Right lobe of liver (tissue), 6 donors: ENCODE measurements at regions not wholly inside any gene's neighbourhood (a gene's known extent, or its start where the extent isn't known, plus 50 kb on each side); places are given as distances from the start of the nearest gene placed in this dataset.

Experiments
- ATAC-seq, 4 donors: fragments of 200-7000 bp; cut with Tn5 transposase; one replicate each; pipeline ENCODE4 v1.9.1; 2020; ENCODE audit warnings: mild to moderate bottlenecking in 4 of 4, moderate library complexity in 4 of 4
- DNase-seq, 3 donors: peaks; one replicate each; pipeline ENCODE4 v3.0.0-alpha.2; 2020
- H3K27ac ChIP-seq, 3 donors: fragments of 200-600 bp; one replicate each; pipeline ENCODE4 v1.8.0; 2022
- H3K27me3 ChIP-seq, 2 donors: fragments of 200-600 bp; one replicate each; pipeline ENCODE4 v1.8.0; 2022
- H3K36me3 ChIP-seq, 4 donors: fragments of 200-600 bp; sonication (generic) in 1 of 4; one replicate each; pipeline versions ENCODE4 v1.5.1 to v1.8.0; 2017 to 2022; ENCODE audit warnings: control low read depth in 1 of 4
- H3K4me1 ChIP-seq, 4 donors: fragments of 200-600 bp; sonication (generic) in 1 of 4; one replicate each; pipeline versions ENCODE4 v1.5.1 to v1.8.0; 2017 to 2022; ENCODE audit warnings: control low read depth in 1 of 4
- H3K4me3 ChIP-seq, 3 donors: fragments of 200-600 bp; one replicate each; pipeline ENCODE4 v1.8.0; 2022
- H3K9me3 ChIP-seq, 4 donors: fragments of 200-600 bp; sonication (generic) in 1 of 4; one replicate each; pipeline versions ENCODE4 v1.5.1 to v1.8.0; 2017 to 2022; ENCODE audit warnings: control low read depth in 1 of 4
- POLR2A ChIP-seq: fragments of 450-650 bp; IDR thresholded peaks from one replicate; pipeline ENCODE4 v1.6.1; 2017; ENCODE audit warnings: antibody characterized with exemption, mild to moderate bottlenecking
- WGBS: methylation state at CpG from one replicate; pipeline ENCODE4 v1.1.6; 2018; ENCODE audit warnings: low coverage, low lambda C conversion rate; ENCODE audit not compliant: insufficient coverage; ENCODE audit errors: missing lambda C conversion rate; 5-methylcytosine and 5-hydroxymethylcytosine counted together
- intact Hi-C, 2 donors: fragments of 100-400 bp; cut with DNase I; formaldehyde crosslinking; loops; one replicate each; pipeline versions ENCODE4 v1.11.2 to v1.14.1; 2022
- TF ChIP-seq, protein P1 (sequence below), 4 donors: fragments of 200-600 bp in 3 of 4; fragments of 450-650 bp in 1 of 4; IDR thresholded peaks; one replicate each; pipeline versions ENCODE4 v1.5.1 to v1.8.0; 2016 to 2022; ENCODE audit warnings: antibody characterized with exemption in 4 of 4, mild to moderate bottlenecking in 2 of 4
- donor health status: DM: no; HTN: yes; CAD: no.
- donor health status: DM: no; HTN: no; CAD: no.
- donor health status: DM: no; HTN: no; CAD: no.
- donor health status: DM: no; HTN: yes; CAD: no.
- donor health status: DM: no; HTN: yes; CAD: no.

DNA sequence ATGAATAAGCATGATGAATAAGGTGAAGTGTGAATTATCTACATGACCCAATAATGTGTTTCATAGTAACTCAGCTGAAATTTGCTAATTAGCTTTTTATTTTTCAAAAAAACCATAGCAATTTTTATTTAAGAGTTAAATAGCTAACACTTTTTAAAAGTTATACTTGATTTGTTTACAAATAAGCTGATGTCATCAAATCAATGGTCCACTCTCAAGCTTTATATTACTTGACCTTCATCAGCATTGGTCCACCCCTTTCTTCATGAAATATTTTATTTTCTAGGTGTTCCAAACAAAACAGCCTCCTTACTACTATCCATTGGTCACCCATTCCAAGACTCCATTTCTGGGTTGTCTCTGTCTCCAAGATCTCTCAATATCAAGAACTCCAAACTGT is 649.0 kb upstream of the TENM3 start:
- TF ChIP-seq, protein P1, sequence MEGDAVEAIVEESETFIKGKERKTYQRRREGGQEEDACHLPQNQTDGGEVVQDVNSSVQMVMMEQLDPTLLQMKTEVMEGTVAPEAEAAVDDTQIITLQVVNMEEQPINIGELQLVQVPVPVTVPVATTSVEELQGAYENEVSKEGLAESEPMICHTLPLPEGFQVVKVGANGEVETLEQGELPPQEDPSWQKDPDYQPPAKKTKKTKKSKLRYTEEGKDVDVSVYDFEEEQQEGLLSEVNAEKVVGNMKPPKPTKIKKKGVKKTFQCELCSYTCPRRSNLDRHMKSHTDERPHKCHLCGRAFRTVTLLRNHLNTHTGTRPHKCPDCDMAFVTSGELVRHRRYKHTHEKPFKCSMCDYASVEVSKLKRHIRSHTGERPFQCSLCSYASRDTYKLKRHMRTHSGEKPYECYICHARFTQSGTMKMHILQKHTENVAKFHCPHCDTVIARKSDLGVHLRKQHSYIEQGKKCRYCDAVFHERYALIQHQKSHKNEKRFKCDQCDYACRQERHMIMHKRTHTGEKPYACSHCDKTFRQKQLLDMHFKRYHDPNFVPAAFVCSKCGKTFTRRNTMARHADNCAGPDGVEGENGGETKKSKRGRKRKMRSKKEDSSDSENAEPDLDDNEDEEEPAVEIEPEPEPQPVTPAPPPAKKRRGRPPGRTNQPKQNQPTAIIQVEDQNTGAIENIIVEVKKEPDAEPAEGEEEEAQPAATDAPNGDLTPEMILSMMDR (IDR thresholded peaks at IDR 0.05), result no peak
- TF ChIP-seq POLR2A, result no peak
- H3K27ac ChIP-seq, result no peak overlapping the region

DNA sequence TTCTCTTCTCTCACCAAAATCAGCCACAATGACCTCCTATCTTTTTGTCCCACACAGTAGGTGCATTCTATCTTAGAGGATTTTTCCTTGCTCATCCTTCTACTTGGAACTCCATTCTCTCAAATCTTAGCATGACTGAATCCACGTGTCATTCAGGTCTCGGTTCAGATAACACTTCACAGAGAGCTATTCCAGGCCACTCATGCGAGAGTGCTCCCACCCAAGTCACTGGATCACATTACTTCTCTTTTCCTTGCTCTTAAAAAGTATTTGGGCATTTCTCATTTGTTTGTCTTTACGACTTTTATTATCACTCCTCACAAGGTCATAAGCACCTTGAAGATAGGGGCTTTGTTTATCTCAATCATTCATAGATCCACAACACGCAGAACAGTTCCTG is 647.5 kb upstream of the TENM3 start:
- H3K4me1 ChIP-seq, result no peaks in the 10 kb centered on the region
- ATAC-seq, result no peak
- intact Hi-C loops, result no loop called here
- H3K27ac ChIP-seq, result no peak overlapping the region
- no peaks in the 10 kb centered on the region for H3K36me3 ChIP-seq
- no peak overlapping the region for H3K4me3 ChIP-seq
- H3K27me3 ChIP-seq, result no peaks in the 10 kb centered on the region
- TF ChIP-seq, protein P1 (IDR thresholded peaks at IDR 0.05), result no peak
- TF ChIP-seq POLR2A, result no peak
- 38% methylated on average over 5 of the region's 5 CpGs for WGBS
- DNase-seq, result no peak
- H3K9me3 ChIP-seq, result no peaks in the 10 kb centered on the region

More for the DNA sequence above, 649.0 kb upstream of the TENM3 start:
- H3K36me3 ChIP-seq, result no peaks in the 10 kb centered on the region
- ATAC-seq (no peak), DNase-seq (no peak)
- no peaks in the 10 kb centered on the region for H3K4me1 ChIP-seq
- intact Hi-C loops, result no loop called here
- H3K4me3 ChIP-seq, result no peak overlapping the region
- H3K9me3 ChIP-seq, result no peaks in the 10 kb centered on the region
- H3K27me3 ChIP-seq, result no peaks in the 10 kb centered on the region

DNA sequence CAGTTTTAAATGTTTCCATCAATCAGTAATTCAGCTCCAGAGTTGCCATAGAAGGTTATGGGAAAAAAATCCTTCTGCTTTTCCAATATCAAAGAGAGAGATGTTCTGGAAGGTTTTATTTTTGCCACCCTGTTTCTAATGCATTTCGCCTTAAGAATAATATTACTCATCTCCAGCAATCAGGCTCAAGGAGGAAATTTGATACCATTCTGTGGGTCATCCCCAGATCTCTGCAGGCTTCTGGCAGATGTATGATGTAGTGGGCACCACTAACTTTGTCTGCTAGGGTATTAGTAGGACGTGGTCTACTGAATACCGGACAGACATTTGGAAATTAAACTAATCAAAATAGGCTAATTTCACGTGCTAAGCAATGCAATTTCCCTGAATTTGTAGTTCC is 645.4 kb upstream of the TENM3 start:
- no peak overlapping the region for H3K4me3 ChIP-seq
- WGBS, result 28% methylated on average over 3 of the region's 4 CpGs
- H3K9me3 ChIP-seq, result no peaks in the 10 kb centered on the region
- ATAC-seq (no peak), DNase-seq (no peak)
- no peaks in the 10 kb centered on the region for H3K27me3 ChIP-seq
- intact Hi-C loops, result no loop called here
- no peaks in the 10 kb centered on the region for H3K4me1 ChIP-seq
- H3K27ac ChIP-seq, result no peak overlapping the region
- no peaks in the 10 kb centered on the region for H3K36me3 ChIP-seq
- no peak for TF ChIP-seq POLR2A
- TF ChIP-seq, protein P1 (IDR thresholded peaks at IDR 0.05), result no peak

DNA sequence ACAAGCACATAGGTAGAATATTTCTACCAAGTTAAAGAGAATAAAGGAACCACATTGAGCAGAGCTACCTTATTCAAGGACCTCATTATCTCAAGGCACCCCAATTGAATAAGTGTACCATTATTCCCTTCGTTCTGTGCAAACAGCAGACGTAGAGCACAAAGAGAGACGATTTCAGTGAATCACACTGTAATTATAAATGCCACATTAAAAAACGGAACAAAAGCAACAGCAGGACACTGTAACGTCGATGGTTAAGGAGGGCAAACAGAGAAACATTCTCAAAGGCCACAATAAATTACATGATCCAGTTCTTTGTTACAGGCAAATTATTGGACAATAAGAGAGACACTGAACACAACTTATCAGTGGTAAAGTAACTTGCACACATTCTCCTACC is 644.1 kb upstream of the TENM3 start:
- Histone ChIP-seq H3K36me3 (no peaks in the 10 kb centered on the region), H3K27me3 (no peaks in the 10 kb centered on the region), H3K4me1 (no peaks in the 10 kb centered on the region), H3K4me3 (no peak overlapping the region), H3K27ac (no peak overlapping the region), H3K9me3 (no peaks in the 10 kb centered on the region)
- WGBS, result 40% methylated on average over 6 of the region's 6 CpGs
- DNase-seq (no peak), ATAC-seq (no peak)
- intact Hi-C loops, result no loop called here
- TF ChIP-seq POLR2A, result no peak
- TF ChIP-seq, protein P1 (IDR thresholded peaks at IDR 0.05), result no peak

DNA sequence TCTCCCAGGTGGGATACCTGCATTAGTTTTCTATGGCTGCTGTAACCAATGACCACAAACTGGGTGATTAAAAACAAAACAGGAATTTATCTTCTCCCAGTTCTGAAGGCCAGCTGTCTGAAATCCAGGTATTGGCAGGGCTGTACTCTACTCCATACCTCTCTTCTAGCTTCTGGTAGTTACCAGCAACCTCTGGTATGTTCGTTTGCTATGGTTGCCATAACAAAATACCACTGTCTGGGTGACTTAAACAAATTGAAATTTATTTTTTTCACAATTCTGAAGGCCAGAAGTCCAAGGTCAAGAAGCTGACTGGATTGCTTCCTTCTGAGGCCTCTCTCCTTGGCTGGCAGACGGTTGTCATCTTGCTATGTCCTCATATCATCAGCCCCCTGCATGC is 642.1 kb upstream of the TENM3 start:
- TF ChIP-seq, protein P1 (IDR thresholded peaks at IDR 0.05), result no peak
- no peak for TF ChIP-seq POLR2A
- intact Hi-C loops, result no loop called here
- DNase-seq (no peak), ATAC-seq (no peak)
- 4% methylated on average over 2 of the region's 2 CpGs for WGBS
- H3K36me3 ChIP-seq, result no peaks in the 10 kb centered on the region
- H3K9me3 ChIP-seq, result no peaks in the 10 kb centered on the region
- no peak overlapping the region for H3K4me3 ChIP-seq
- no peaks in the 10 kb centered on the region for H3K27me3 ChIP-seq
- no peaks in the 10 kb centered on the region for H3K4me1 ChIP-seq
- H3K27ac ChIP-seq, result no peak overlapping the region
